RWPE2 (cell line): ENCODE measurements at regions not wholly inside any gene's neighbourhood (a gene's known extent, or its start where the extent isn't known, plus 50 kb on each side); places are given as distances from the start of the nearest gene placed in this dataset.
"Not testable (repeated sequence)": the region's sequence is repeated elsewhere in the genome, so short reads cannot be mapped to it uniquely, and the experiment has no call there.

ENCODE experiments used
- ATAC-seq: fragments of 200-7000 bp; cut with Tn5 transposase; 3 replicates; pipeline ENCODE4 v1.9.1; 2021; ENCODE audit warnings: low read depth
- DNase-seq: peaks from one replicate; pipeline ENCODE4 v3.0.0-alpha.2; 2020; ENCODE audit warnings: low spot score
- H3K27ac ChIP-seq: fragments of 450-650 bp; 2 replicates; pipeline ENCODE4 v1.5.1; 2017; ENCODE audit warnings: mild to moderate bottlenecking; ENCODE audit not compliant: poor library complexity, severe bottlenecking
- H3K27me3 ChIP-seq: fragments of 250-450 bp; sonication (Bioruptor Pico); 2 replicates; pipeline ENCODE4 v1.5.1; 2021; ENCODE audit warnings: mild to moderate bottlenecking, moderate library complexity; ENCODE audit not compliant: insufficient read depth, poor library complexity, severe bottlenecking
- H3K36me3 ChIP-seq: fragments of 250-450 bp; sonication (Bioruptor Pico); 2 replicates; pipeline ENCODE4 v1.5.1; 2020; ENCODE audit warnings: low read depth, mild to moderate bottlenecking, moderate library complexity
- H3K4me1 ChIP-seq: fragments of 250-450 bp; sonication (Bioruptor Pico); 2 replicates; pipeline ENCODE4 v1.5.1; 2021; ENCODE audit warnings: mild to moderate bottlenecking, moderate library complexity; ENCODE audit not compliant: insufficient read depth, poor library complexity, severe bottlenecking
- H3K4me3 ChIP-seq: fragments of 250-450 bp; sonication (Bioruptor Pico); 2 replicates; pipeline ENCODE4 v1.5.1; 2021; ENCODE audit warnings: mild to moderate bottlenecking, moderate library complexity; ENCODE audit not compliant: severe bottlenecking
- H3K9me3 ChIP-seq: fragments of 250-450 bp; sonication (Bioruptor Pico); 2 replicates; pipeline ENCODE4 v1.5.1; 2021; ENCODE audit warnings: mild to moderate bottlenecking, moderate library complexity; ENCODE audit not compliant: severe bottlenecking
- CTCF ChIP-seq: fragments of 450-650 bp; IDR thresholded peaks from one replicate; pipeline ENCODE4 v1.5.1; 2017; ENCODE audit warnings: mild to moderate bottlenecking, moderate library complexity; ENCODE audit not compliant: poor library complexity, severe bottlenecking

- ATAC-seq (no peak), DNase-seq (no peak)
- H3K4me1 ChIP-seq: peaks cover 22% of the 10 kb centered on the region
- H3K4me3 ChIP-seq: no peak overlapping the region
- no peaks in the 10 kb centered on the region for H3K36me3 ChIP-seq
- H3K27ac ChIP-seq: peak overlapping the region; percentile 24
- no peaks in the 10 kb centered on the region for H3K9me3 ChIP-seq
- H3K27me3 ChIP-seq: no peaks in the 10 kb centered on the region
- no peak for TF ChIP-seq CTCF
Measured at GRCh38 chr5:14929293-14930065, 57.9 kb upstream of the ANKH start.

GRCh38 chr5:14928661-14929060 lies 57.1 kb upstream of the ANKH start:
- DNase-seq (no peak), ATAC-seq (peak; percentile 80)
- TF ChIP-seq CTCF: no peak
- Histone ChIP-seq H3K4me3 (no peak overlapping the region), H3K27me3 (no peaks in the 10 kb centered on the region), H3K27ac (peak overlapping the region; percentile 24), H3K4me1 (peaks cover 22% of the 10 kb centered on the region), H3K9me3 (no peaks in the 10 kb centered on the region), H3K36me3 (no peaks in the 10 kb centered on the region)

- H3K27ac ChIP-seq: peak overlapping the region; percentile 34
- no peak for ATAC-seq
- no peaks in the 10 kb centered on the region for H3K27me3 ChIP-seq
- H3K36me3 ChIP-seq: no peaks in the 10 kb centered on the region
- DNase-seq: no peak
- no peak overlapping the region for H3K4me3 ChIP-seq
- H3K9me3 ChIP-seq: no peaks in the 10 kb centered on the region
- H3K4me1 ChIP-seq: peaks cover 22% of the 10 kb centered on the region
- no peak for TF ChIP-seq CTCF
Measured at GRCh38 chr5:14925326-14925725, 53.7 kb upstream of the ANKH start.

- ATAC-seq, H3K27ac ChIP-seq, H3K9me3 ChIP-seq, H3K4me3 ChIP-seq, DNase-seq, H3K27me3 ChIP-seq, H3K36me3 ChIP-seq: not testable (repeated sequence)
- peaks cover 18% of the 10 kb centered on the region for H3K4me1 ChIP-seq
Measured at GRCh38 chr5:14922952-14923351, 51.4 kb upstream of the ANKH start.

GRCh38 chr5:14922456-14922855 lies 50.9 kb upstream of the ANKH start:
- Histone ChIP-seq H3K9me3 (no peaks in the 10 kb centered on the region), H3K4me1 (peaks cover 23% of the 10 kb centered on the region), H3K4me3 (no peak overlapping the region), H3K36me3 (no peaks in the 10 kb centered on the region), H3K27ac (no peak overlapping the region), H3K27me3 (no peaks in the 10 kb centered on the region)
- no peak for DNase-seq
- no peak for TF ChIP-seq CTCF
- no peak for ATAC-seq
